Colonic mucosa (tissue), 4 donors: ENCODE measurements at regions not wholly inside any gene's neighbourhood (a gene's known extent, or its start where the extent isn't known, plus 50 kb on each side); places are given as distances from the start of the nearest gene placed in this dataset.

Source experiments
- DNase-seq: peaks from one replicate; pipeline ENCODE4 v3.0.0-alpha.2; 2020
- H3K27ac ChIP-seq: fragments of 200-600 bp; one replicate; pipeline ENCODE4 v1.8.0; 2021
- H3K27me3 ChIP-seq: fragments of 200-600 bp; one replicate; pipeline ENCODE4 v1.8.0; 2021
- H3K36me3 ChIP-seq: fragments of 200-600 bp; one replicate; pipeline ENCODE4 v1.8.0; 2021
- H3K4me1 ChIP-seq: fragments of 200-600 bp; one replicate; pipeline ENCODE4 v1.8.0; 2021; ENCODE audit warnings: mild to moderate bottlenecking
- H3K4me3 ChIP-seq: fragments of 200-600 bp; one replicate; pipeline ENCODE4 v1.8.0; 2021
- H3K9ac ChIP-seq, 2 donors: one replicate each; pipeline ENCODE4 v1.7.0; 2013; ENCODE audit warnings: control low read depth in 2 of 2, low read depth in 2 of 2, low read length in 2 of 2
- H3K9me3 ChIP-seq: fragments of 200-600 bp; one replicate; pipeline ENCODE4 v1.8.0; 2021
- CTCF ChIP-seq: fragments of 200-600 bp; IDR thresholded peaks from one replicate; pipeline ENCODE4 v1.8.0; 2022; ENCODE audit warnings: antibody characterized with exemption, mild to moderate bottlenecking
- intact Hi-C: fragments of 100-400 bp; cut with DNase I; formaldehyde crosslinking; loops from one replicate; pipeline ENCODE4 v1.14.1; 2022
- donor health status: healthy.
- donor health status: DM: no; HTN: no; CAD: no.
- donor health status: DM: no; HTN: no; CAD: no.

- TF ChIP-seq CTCF = no peak
- H3K36me3 ChIP-seq = no peaks in the 10 kb centered on the region
- no peak overlapping the region for H3K27ac ChIP-seq
- DNase-seq = no peak
- no peaks in the 10 kb centered on the region for H3K4me1 ChIP-seq
- H3K9me3 ChIP-seq = no peaks in the 10 kb centered on the region
- H3K4me3 ChIP-seq = no peak overlapping the region
- no peaks in the 10 kb centered on the region for H3K27me3 ChIP-seq
- intact Hi-C loops = no loop called here
- H3K9ac ChIP-seq = no peak overlapping the region
Observed at GRCh38 chr1:177793900-177794299, 176.0 kb downstream of the SEC16B start.

GRCh38 chr1:177790566-177790965, 179.3 kb downstream of the SEC16B start:
- Histone ChIP-seq H3K4me1 (no peaks in the 10 kb centered on the region), H3K9me3 (no peaks in the 10 kb centered on the region), H3K4me3 (no peak overlapping the region), H3K27me3 (no peaks in the 10 kb centered on the region), H3K27ac (no peak overlapping the region), H3K9ac (no peak overlapping the region), H3K36me3 (no peaks in the 10 kb centered on the region)
- no peak for DNase-seq
- no peak for TF ChIP-seq CTCF
- intact Hi-C loops = no loop called here

- Histone ChIP-seq H3K9ac (no peak overlapping the region), H3K4me1 (no peaks in the 10 kb centered on the region), H3K36me3 (no peaks in the 10 kb centered on the region), H3K27ac (no peak overlapping the region), H3K4me3 (no peak overlapping the region), H3K9me3 (no peaks in the 10 kb centered on the region), H3K27me3 (no peaks in the 10 kb centered on the region)
- no peak for TF ChIP-seq CTCF
- intact Hi-C loops = no loop called here
- no peak for DNase-seq
Observed at GRCh38 chr1:177789956-177790355, 179.9 kb downstream of the SEC16B start.

GRCh38 chr1:177786176-177786745, 183.6 kb downstream of the SEC16B start:
- Histone ChIP-seq H3K36me3 (no peaks in the 10 kb centered on the region), H3K4me1 (no peaks in the 10 kb centered on the region), H3K27me3 (no peaks in the 10 kb centered on the region), H3K9me3 (no peaks in the 10 kb centered on the region), H3K27ac (no peak overlapping the region), H3K9ac (no peak overlapping the region), H3K4me3 (no peak overlapping the region)
- DNase-seq = no peak
- TF ChIP-seq CTCF = no peak
- intact Hi-C loops = no loop called here

DNA sequence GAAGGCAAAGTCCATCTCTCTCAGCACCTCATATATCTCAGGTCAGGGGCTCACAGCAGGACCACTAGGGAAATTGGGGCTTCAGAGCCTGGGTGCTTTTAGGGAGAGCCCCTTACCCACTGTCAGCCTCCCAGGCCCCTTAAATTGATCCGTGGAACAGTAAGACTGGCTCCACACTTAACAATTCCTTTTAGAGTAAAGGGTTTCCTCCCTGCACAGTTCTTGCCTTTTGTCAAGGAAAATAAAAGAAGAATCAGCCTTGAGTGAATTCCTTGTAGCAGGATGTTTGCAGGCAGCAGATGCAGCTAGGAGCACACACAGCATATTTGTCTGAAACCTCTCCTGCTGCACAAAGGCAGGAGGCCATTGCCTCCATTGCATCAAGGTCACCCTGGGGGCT, 184.9 kb downstream of the SEC16B start:
- H3K27me3 ChIP-seq = no peaks in the 10 kb centered on the region
- TF ChIP-seq CTCF = no peak
- intact Hi-C loops = loop anchor here (5.0 kb wide), 1 partner anchor 888 kb away; no protein-coding TSS in a partner anchor
- H3K36me3 ChIP-seq = no peaks in the 10 kb centered on the region
- DNase-seq = no peak
- H3K4me1 ChIP-seq = no peaks in the 10 kb centered on the region
- H3K9ac ChIP-seq = no peak overlapping the region
- H3K27ac ChIP-seq = no peak overlapping the region
- H3K9me3 ChIP-seq = no peaks in the 10 kb centered on the region
- H3K4me3 ChIP-seq = no peak overlapping the region
